SK-N-SH (cell line): ENCODE measurements at regions not wholly inside any gene's neighbourhood (a gene's known extent, or its start where the extent isn't known, plus 50 kb on each side); places are given as distances from the start of the nearest gene placed in this dataset.

Experiments used
- CTCF ChIA-PET: fragments of 300-600, 350-600 bp; formaldehyde crosslinking; extraction: SDS; loops from one replicate; lab custom pipeline; 2021; lab: Yijun Ruan, JAX
- POLR2A ChIA-PET: fragments of 350-600 bp; sonication (Branson Sonifier 250); formaldehyde crosslinking; extraction: SDS; loops from one replicate; lab custom pipeline; 2020; ENCODE audit warnings: antibody characterized with exemption, inconsistent platforms; lab: Yijun Ruan, JAX
- DNase-seq: peaks from one replicate; pipeline ENCODE4 v3.0.0; 2012
- H2AFZ ChIP-seq: fragments of 200-600 bp; sonication (generic); 2 replicates; pipeline ENCODE4 v1.8.1; 2016; ENCODE audit warnings: antibody characterized with exemption, mild to moderate bottlenecking, low read depth
- H3F3A ChIP-seq: fragments of 200-600 bp; sonication (generic); replicated peaks from 2 replicates; pipeline ENCODE3; 2016; ENCODE audit warnings: antibody characterized with exemption, mild to moderate bottlenecking; ENCODE audit not compliant: insufficient read depth
- H3K27ac ChIP-seq, 2 experiments: fragments of 200-500 bp in 1 of 2; fragments of 200-600 bp in 1 of 2; sonication (Bioruptor generic) in 1 of 2; sonication (generic), shearing (Covaris generic) in 1 of 2; 2 replicates each; pipeline versions ENCODE4 v1.5.1 to v1.6.1; 2014 to 2016; ENCODE audit warnings: low read depth in 2 of 2, inconsistent platforms in 1 of 2, low read length in 1 of 2, mild to moderate bottlenecking in 1 of 2, mixed read lengths in 1 of 2
- H3K27me3 ChIP-seq: fragments of 200-600 bp; sonication (generic), shearing (Covaris generic); 2 replicates; pipeline ENCODE4 v1.6.1; 2016; ENCODE audit warnings: mixed run types; ENCODE audit not compliant: insufficient read depth
- H3K36me3 ChIP-seq, 2 experiments: fragments of 200-500 bp in 1 of 2; fragments of 200-600 bp in 1 of 2; sonication (Bioruptor generic) in 1 of 2; sonication (generic) in 1 of 2; replicated peaks in 1 of 2; 2 replicates each; pipeline versions ENCODE3 to v1.5.1; 2014 to 2016; ENCODE audit warnings: low read length in 1 of 2, mild to moderate bottlenecking in 1 of 2; ENCODE audit not compliant: insufficient read depth in 2 of 2, control insufficient read depth in 1 of 2
- H3K4me1 ChIP-seq, 2 experiments: fragments of 200-500 bp in 1 of 2; fragments of 200-600 bp in 1 of 2; sonication (Bioruptor generic) in 1 of 2; sonication (generic), shearing (Covaris generic) in 1 of 2; 2 replicates each; pipeline versions ENCODE4 v1.5.1 to v1.6.1; 2014 to 2016; ENCODE audit warnings: low read depth in 1 of 2, low read length in 1 of 2, mixed run types in 1 of 2; ENCODE audit not compliant: insufficient read depth in 2 of 2, control insufficient read depth in 1 of 2
- H3K4me2 ChIP-seq: fragments of 200-600 bp; sonication (generic), shearing (Covaris generic); 2 replicates; pipeline ENCODE4 v1.6.1; 2017; ENCODE audit warnings: mixed run types
- H3K4me3 ChIP-seq, 2 experiments: fragments of 200-500 bp in 1 of 2; fragments of 200-600 bp in 1 of 2; sonication (Bioruptor generic) in 1 of 2; sonication (generic), shearing (Covaris generic) in 1 of 2; 2 replicates each; pipeline versions ENCODE4 v1.5.1 to v1.8.1; 2014 to 2016; ENCODE audit warnings: low read depth in 2 of 2, inconsistent platforms in 1 of 2, low read length in 1 of 2, mild to moderate bottlenecking in 1 of 2, mixed read lengths in 1 of 2, moderate library complexity in 1 of 2
- H3K79me2 ChIP-seq: fragments of 200-600 bp; sonication (generic); 2 replicates; pipeline ENCODE4 v1.8.1; 2017; ENCODE audit warnings: mild to moderate bottlenecking; ENCODE audit not compliant: insufficient read depth
- H3K9ac ChIP-seq: fragments of 200-600 bp; sonication (generic); 2 replicates; pipeline ENCODE4 v1.6.1; 2017; ENCODE audit warnings: mixed run types
- H3K9me2 ChIP-seq: fragments of 200-600 bp; sonication (generic); 2 replicates; pipeline ENCODE4 v1.6.1; 2017; ENCODE audit warnings: mixed run types
- H3K9me3 ChIP-seq: fragments of 200-600 bp; sonication (generic); 2 replicates; pipeline ENCODE4 v1.6.1; 2017; ENCODE audit warnings: mixed run types, mild to moderate bottlenecking, moderate library complexity
- H4K20me1 ChIP-seq: fragments of 200-600 bp; sonication (generic); 2 replicates; pipeline ENCODE4 v1.6.1; 2017; ENCODE audit warnings: mild to moderate bottlenecking, mixed run types; ENCODE audit not compliant: insufficient read depth
- GATA2 ChIP-seq: sonication (generic); formaldehyde crosslinking; IDR thresholded peaks from 2 replicates; pipeline ENCODE4 v1.5.0; 2020; ENCODE audit warnings: mild to moderate bottlenecking, missing genetic modification reagents
- IRF3 ChIP-seq: fragments of 150-350 bp; IDR thresholded peaks from 2 replicates; pipeline ENCODE4 v1.6.1; 2016; ENCODE audit warnings: mild to moderate bottlenecking, low read depth, low read length
- MXI1 ChIP-seq: IDR thresholded peaks from 2 replicates; pipeline ENCODE4 v1.6.1; 2012; ENCODE audit warnings: mild to moderate bottlenecking, low read depth, low read length, improper control_type of control experiment
- PBX3 ChIP-seq: IDR thresholded peaks from 2 replicates; pipeline ENCODE4; 2012
- RAD21 ChIP-seq: IDR thresholded peaks from 2 replicates; pipeline ENCODE4 v1.6.1; 2012; ENCODE audit warnings: mild to moderate bottlenecking, low read length
- REST ChIP-seq: IDR thresholded peaks from 2 replicates; pipeline ENCODE4 v1.6.1; 2012; ENCODE audit warnings: mild to moderate bottlenecking, low read depth, low read length, moderate library complexity
- SMC3 ChIP-seq: IDR thresholded peaks from 2 replicates; pipeline ENCODE4 v1.6.1; 2012; ENCODE audit warnings: low read depth, low read length, improper control_type of control experiment
- USF1 ChIP-seq: IDR thresholded peaks from 2 replicates; pipeline ENCODE4 v1.4.0; 2012; ENCODE audit warnings: low read depth, borderline replicate concordance
- YY1 ChIP-seq: IDR thresholded peaks from 2 replicates; pipeline ENCODE4 v1.4.0; 2012; ENCODE audit warnings: low read depth, mild to moderate bottlenecking
- WGBS: methylation state at CpG from one replicate; pipeline ENCODE4 v1.1.6; 2017; ENCODE audit warnings: low lambda C conversion rate; 5-methylcytosine and 5-hydroxymethylcytosine counted together

GRCh38 chr18:39780774-39781173 is 2174.3 kb upstream of the PIK3C3 start:
- no peak overlapping the region for H3K4me3 ChIP-seq
- ChIA-PET CTCF (interaction anchor here (1.0 kb wide), 1 partner anchor 54 kb away, joined by 3 read pairs; no protein-coding TSS in a partner anchor), POLR2A (no interaction called here)
- no peaks in the 10 kb centered on the region for H3F3A ChIP-seq
- no peaks in the 10 kb centered on the region for H3K4me1 ChIP-seq
- H4K20me1 ChIP-seq: no peaks in the 10 kb centered on the region
- H3K27me3 ChIP-seq: no peaks in the 10 kb centered on the region
- no peaks in the 10 kb centered on the region for H3K79me2 ChIP-seq
- TF ChIP-seq GATA2 (CRISPR knock-in tag) (no peak), SMC3 (no peak), MXI1 (no peak)
- 46% methylated on average over 4 of the region's 4 CpGs for WGBS
- H3K4me2 ChIP-seq: no peak overlapping the region
- no peaks in the 10 kb centered on the region for H3K36me3 ChIP-seq
- no peak overlapping the region for H3K27ac ChIP-seq
- H3K9me2 ChIP-seq: no peaks in the 10 kb centered on the region
- H3K9me3 ChIP-seq: no peaks in the 10 kb centered on the region
- no peak overlapping the region for H2AFZ ChIP-seq
- H3K9ac ChIP-seq: no peak overlapping the region
- no peak for DNase-seq

- Histone ChIP-seq H3K79me2 (no peaks in the 10 kb centered on the region), H3K4me1 (no peaks in the 10 kb centered on the region), H3K27ac (no peak overlapping the region), H3K9me2 (no peaks in the 10 kb centered on the region), H3K27me3 (no peaks in the 10 kb centered on the region), H2AFZ (no peak overlapping the region), H3K9ac (no peak overlapping the region), H4K20me1 (no peaks in the 10 kb centered on the region), H3K4me3 (no peak overlapping the region), H3K36me3 (no peaks in the 10 kb centered on the region), H3F3A (no peaks in the 10 kb centered on the region), H3K9me3 (no peaks in the 10 kb centered on the region), H3K4me2 (no peak overlapping the region)
- 57% methylated on average over 2 of the region's 2 CpGs for WGBS
- POLR2A ChIA-PET: no interaction called here
- TF ChIP-seq SMC3: no peak
- TF ChIP-seq PBX3: no peak
- TF ChIP-seq USF1: no peak
- no peak for TF ChIP-seq YY1
- CTCF ChIA-PET: no interaction called here
- DNase-seq: no peak
Observed at GRCh38 chr18:39779926-39780325, 2175.1 kb upstream of the PIK3C3 start.

GRCh38 chr18:39776766-39777165 is 2178.3 kb upstream of the PIK3C3 start:
- Histone ChIP-seq H3K9me2 (no peaks in the 10 kb centered on the region), H3K27me3 (no peaks in the 10 kb centered on the region), H3K4me2 (no peak overlapping the region), H3K9me3 (no peaks in the 10 kb centered on the region), H3K4me3 (no peak overlapping the region), H3F3A (no peaks in the 10 kb centered on the region), H4K20me1 (no peaks in the 10 kb centered on the region), H3K27ac (no peak overlapping the region), H2AFZ (no peak overlapping the region), H3K4me1 (no peaks in the 10 kb centered on the region), H3K9ac (no peak overlapping the region), H3K79me2 (no peaks in the 10 kb centered on the region), H3K36me3 (no peaks in the 10 kb centered on the region)
- POLR2A ChIA-PET: no interaction called here
- DNase-seq: no peak
- no peak for TF ChIP-seq REST
- TF ChIP-seq IRF3: no peak
- TF ChIP-seq RAD21: no peak
- CTCF ChIA-PET: no interaction called here
